WERI-Rb-1 (cell line): ENCODE measurements at regions not wholly inside any gene's neighbourhood (a gene's known extent, or its start where the extent isn't known, plus 50 kb on each side); places are given as distances from the start of the nearest gene placed in this dataset.
"Not testable (repeated sequence)": the region's sequence is repeated elsewhere in the genome, so short reads cannot be mapped to it uniquely, and the experiment has no call there.

Experiments used
- DNase-seq: peaks from one replicate; pipeline ENCODE4 v3.0.0-alpha.2; 2020
- H3K27ac ChIP-seq: fragments of 250-450 bp; sonication (Bioruptor Pico); 2 replicates; pipeline ENCODE4 v1.5.1; 2020; ENCODE audit warnings: mild to moderate bottlenecking, moderate library complexity
- H3K27me3 ChIP-seq: fragments of 250-450 bp; sonication (Bioruptor Pico); 2 replicates; pipeline ENCODE4 v1.5.1; 2021; ENCODE audit warnings: mild to moderate bottlenecking, low read depth, moderate library complexity; ENCODE audit not compliant: insufficient read depth, severe bottlenecking
- H3K36me3 ChIP-seq: fragments of 250-450 bp; sonication (Bioruptor Pico); 2 replicates; pipeline ENCODE4 v1.5.1; 2020; ENCODE audit warnings: mild to moderate bottlenecking, moderate library complexity
- H3K4me3 ChIP-seq: 2 replicates; pipeline ENCODE4 v1.5.1; 2011; ENCODE audit warnings: low read depth, mild to moderate bottlenecking, control low read depth, low read length
- H3K9me3 ChIP-seq: fragments of 250-450 bp; sonication (Bioruptor Pico); 2 replicates; pipeline ENCODE4 v1.5.1; 2021; ENCODE audit warnings: mild to moderate bottlenecking, moderate library complexity; ENCODE audit not compliant: severe bottlenecking
- TF ChIP-seq, protein P1 (sequence below): IDR thresholded peaks from 2 replicates; pipeline ENCODE4 v1.5.1; 2011; ENCODE audit warnings: low read depth, mild to moderate bottlenecking, control low read depth, inconsistent platforms, low read length

DNA sequence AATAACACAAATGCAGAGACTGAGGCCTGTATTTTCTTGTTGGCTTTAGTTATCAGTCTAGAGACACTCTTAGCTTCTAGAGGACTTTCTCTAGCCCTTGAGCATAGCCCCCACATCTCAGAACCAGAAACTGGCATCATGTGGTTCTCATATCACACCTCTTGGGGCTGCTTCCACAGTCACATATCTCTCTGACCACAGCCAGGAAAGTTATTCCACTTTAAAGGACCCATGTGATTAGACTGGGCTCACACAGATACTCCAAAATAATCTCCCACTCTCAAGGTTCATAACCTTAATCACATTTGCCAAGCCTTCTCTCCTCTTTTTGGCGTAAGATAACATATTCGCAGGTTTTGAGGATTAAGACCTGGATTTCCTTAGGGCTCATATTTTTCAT, 846.9 kb upstream of the MIR17HG start:
- DNase-seq: no peak
- no peaks in the 10 kb centered on the region for H3K9me3 ChIP-seq

DNA sequence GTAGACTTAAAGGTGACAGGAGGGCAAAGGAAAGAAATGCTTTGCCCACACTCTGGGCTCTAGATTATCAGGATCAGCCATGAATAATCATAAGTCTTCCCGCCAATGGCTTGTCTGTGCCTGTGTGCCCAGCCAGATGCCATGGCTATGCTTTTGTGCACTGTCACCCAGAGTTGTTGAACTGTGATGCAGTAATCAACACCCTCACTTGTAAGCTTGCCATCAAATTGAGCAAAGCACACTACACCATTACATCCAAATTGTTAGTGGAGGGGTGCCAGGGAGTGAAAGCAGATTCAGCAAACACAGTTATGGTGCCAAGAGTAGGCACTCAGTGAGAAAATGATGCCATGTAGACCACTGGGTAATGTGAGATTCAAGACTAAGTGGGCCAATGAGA, 845.3 kb upstream of the MIR17HG start:
- H3K4me3 ChIP-seq: no peak overlapping the region
- H3K27me3 ChIP-seq: no peaks in the 10 kb centered on the region
- no peak overlapping the region for H3K27ac ChIP-seq
- H3K36me3 ChIP-seq: no peaks in the 10 kb centered on the region
- H3K9me3 ChIP-seq: no peaks in the 10 kb centered on the region
- TF ChIP-seq, protein P1, sequence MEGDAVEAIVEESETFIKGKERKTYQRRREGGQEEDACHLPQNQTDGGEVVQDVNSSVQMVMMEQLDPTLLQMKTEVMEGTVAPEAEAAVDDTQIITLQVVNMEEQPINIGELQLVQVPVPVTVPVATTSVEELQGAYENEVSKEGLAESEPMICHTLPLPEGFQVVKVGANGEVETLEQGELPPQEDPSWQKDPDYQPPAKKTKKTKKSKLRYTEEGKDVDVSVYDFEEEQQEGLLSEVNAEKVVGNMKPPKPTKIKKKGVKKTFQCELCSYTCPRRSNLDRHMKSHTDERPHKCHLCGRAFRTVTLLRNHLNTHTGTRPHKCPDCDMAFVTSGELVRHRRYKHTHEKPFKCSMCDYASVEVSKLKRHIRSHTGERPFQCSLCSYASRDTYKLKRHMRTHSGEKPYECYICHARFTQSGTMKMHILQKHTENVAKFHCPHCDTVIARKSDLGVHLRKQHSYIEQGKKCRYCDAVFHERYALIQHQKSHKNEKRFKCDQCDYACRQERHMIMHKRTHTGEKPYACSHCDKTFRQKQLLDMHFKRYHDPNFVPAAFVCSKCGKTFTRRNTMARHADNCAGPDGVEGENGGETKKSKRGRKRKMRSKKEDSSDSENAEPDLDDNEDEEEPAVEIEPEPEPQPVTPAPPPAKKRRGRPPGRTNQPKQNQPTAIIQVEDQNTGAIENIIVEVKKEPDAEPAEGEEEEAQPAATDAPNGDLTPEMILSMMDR: no peak
- no peak for DNase-seq

More for the DNA sequence above, 846.9 kb upstream of the MIR17HG start:
- H3K27ac ChIP-seq: no peak overlapping the region
- TF ChIP-seq, protein P1: no peak
- H3K36me3 ChIP-seq: no peaks in the 10 kb centered on the region
- H3K4me3 ChIP-seq: no peak overlapping the region
- H3K27me3 ChIP-seq: no peaks in the 10 kb centered on the region

DNA sequence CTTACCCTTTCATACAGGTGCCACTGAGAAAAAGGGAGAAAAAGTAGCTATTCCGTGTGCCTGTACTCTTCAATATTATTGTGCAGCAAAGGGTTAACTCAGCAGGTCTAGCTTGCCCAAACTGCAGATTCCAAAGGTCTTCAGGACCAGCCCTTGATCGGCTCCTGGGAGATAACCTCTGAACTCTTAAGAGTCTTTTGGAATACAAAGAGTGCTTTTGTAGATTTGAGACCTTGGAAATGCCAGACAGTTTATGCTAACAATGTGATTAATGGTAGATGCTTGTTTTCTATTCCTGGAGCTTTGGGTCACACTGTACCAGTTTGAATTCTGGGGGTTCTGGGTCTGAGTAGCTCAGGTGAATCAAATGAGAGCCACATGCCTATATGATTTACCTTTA, 844.7 kb upstream of the MIR17HG start:
- H3K4me3 ChIP-seq: no peak overlapping the region
- no peaks in the 10 kb centered on the region for H3K36me3 ChIP-seq
- H3K27me3 ChIP-seq: no peaks in the 10 kb centered on the region
- no peak for DNase-seq
- TF ChIP-seq, protein P1: no peak
- H3K27ac ChIP-seq: no peak overlapping the region
- H3K9me3 ChIP-seq: no peaks in the 10 kb centered on the region

DNA sequence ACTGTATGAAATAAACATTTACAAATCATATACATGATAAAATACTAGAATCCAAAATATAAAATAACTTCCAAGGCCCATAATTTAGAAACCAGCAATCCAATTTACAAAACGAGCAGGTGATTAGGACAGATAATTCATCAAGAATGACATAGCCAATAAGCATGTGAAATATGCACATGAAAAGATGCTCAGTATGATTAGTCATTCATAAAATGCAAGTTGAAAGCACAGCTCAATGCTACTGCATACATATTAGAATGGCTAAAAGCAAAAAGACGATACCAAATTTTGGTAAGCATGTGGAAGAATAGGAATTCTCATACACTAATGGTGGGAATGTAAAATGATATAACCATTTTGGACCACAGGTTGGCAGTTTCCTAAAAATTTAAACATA, 837.2 kb upstream of the MIR17HG start:
- Histone ChIP-seq H3K36me3 (no peaks in the 10 kb centered on the region), H3K9me3 (no peaks in the 10 kb centered on the region), H3K4me3 (no peak overlapping the region), H3K27ac (no peak overlapping the region), H3K27me3 (no peaks in the 10 kb centered on the region)
- TF ChIP-seq, protein P1: no peak
- no peak for DNase-seq

DNA sequence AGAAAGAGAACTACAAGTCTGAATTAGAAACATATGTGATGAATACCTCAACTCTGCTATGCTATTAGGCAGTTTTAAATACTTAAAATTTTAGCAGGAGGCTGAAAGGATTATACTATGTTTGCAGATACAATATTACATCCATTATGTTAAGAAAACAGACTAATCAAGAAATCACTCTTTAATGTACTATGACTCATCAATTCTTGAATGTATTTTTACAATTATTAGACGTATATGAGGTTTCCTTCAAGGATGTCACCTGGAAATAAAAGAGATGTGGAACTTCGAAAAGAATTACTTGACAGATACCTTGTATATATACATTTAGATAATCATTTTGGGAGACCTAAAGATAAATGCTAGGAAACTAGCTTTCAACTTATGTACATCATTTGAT, 835.6 kb upstream of the MIR17HG start:
- TF ChIP-seq, protein P1: no peak
- no peak overlapping the region for H3K4me3 ChIP-seq

DNA sequence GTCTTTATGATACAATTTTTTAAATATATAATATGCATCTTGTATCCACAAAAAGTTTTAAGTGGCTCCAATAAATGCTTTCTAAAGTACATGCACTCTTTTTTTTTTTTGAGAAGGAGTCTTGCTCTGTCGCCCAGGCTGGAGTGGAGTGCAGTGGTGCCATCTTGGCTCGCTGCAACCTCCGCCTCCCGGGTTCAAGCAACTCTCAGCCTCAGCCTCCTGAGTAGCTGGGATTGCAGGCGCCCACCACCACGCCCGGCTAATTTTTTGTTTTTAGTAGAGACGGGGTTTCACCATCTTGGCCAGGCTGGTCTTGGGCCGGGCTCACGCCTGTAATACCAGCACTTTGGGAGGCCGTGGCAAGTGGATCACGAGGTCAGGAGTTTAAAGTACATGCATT, 832.8 kb upstream of the MIR17HG start:
- H3K4me3 ChIP-seq, H3K36me3 ChIP-seq: not testable (repeated sequence)

More for the DNA sequence above, 835.6 kb upstream of the MIR17HG start:
- no peak overlapping the region for H3K27ac ChIP-seq
- H3K36me3 ChIP-seq: no peaks in the 10 kb centered on the region
- DNase-seq: no peak
- no peaks in the 10 kb centered on the region for H3K9me3 ChIP-seq
- no peaks in the 10 kb centered on the region for H3K27me3 ChIP-seq

More for the DNA sequence above, 832.8 kb upstream of the MIR17HG start:
- DNase-seq, H3K27me3 ChIP-seq, H3K27ac ChIP-seq, H3K9me3 ChIP-seq: not testable (repeated sequence)
